Testis (tissue), 2 donors: ENCODE measurements at regions not wholly inside any gene's neighbourhood (a gene's known extent, or its start where the extent isn't known, plus 50 kb on each side); places are given as distances from the start of the nearest gene placed in this dataset.

Source experiments
- POLR2A ChIP-seq: fragments of 450-650 bp; IDR thresholded peaks from one replicate; pipeline ENCODE4 v1.6.1; 2017; ENCODE audit warnings: antibody characterized with exemption, mild to moderate bottlenecking, moderate library complexity
- TF ChIP-seq, protein P1 (sequence below), 3 experiments: fragments of 450-650 bp in 2 of 3; fragments of 200-600 bp in 1 of 3; sonication (generic) in 1 of 3; IDR thresholded peaks; one replicate each; pipeline ENCODE4 v1.5.1; 2016 to 2019; ENCODE audit warnings: antibody characterized with exemption in 3 of 3, mild to moderate bottlenecking in 2 of 3, moderate library complexity in 1 of 3

- TF ChIP-seq, protein P1, sequence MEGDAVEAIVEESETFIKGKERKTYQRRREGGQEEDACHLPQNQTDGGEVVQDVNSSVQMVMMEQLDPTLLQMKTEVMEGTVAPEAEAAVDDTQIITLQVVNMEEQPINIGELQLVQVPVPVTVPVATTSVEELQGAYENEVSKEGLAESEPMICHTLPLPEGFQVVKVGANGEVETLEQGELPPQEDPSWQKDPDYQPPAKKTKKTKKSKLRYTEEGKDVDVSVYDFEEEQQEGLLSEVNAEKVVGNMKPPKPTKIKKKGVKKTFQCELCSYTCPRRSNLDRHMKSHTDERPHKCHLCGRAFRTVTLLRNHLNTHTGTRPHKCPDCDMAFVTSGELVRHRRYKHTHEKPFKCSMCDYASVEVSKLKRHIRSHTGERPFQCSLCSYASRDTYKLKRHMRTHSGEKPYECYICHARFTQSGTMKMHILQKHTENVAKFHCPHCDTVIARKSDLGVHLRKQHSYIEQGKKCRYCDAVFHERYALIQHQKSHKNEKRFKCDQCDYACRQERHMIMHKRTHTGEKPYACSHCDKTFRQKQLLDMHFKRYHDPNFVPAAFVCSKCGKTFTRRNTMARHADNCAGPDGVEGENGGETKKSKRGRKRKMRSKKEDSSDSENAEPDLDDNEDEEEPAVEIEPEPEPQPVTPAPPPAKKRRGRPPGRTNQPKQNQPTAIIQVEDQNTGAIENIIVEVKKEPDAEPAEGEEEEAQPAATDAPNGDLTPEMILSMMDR (IDR thresholded peaks at IDR 0.05) = no peak
- no peak for TF ChIP-seq POLR2A
Measured at GRCh38 chr14:39668449-39668848, 236.2 kb upstream of the FBXO33 start.
